ENCODE measurements at regions not wholly inside any gene's neighbourhood (a gene's known extent, or its start where the extent isn't known, plus 50 kb on each side); places are given as distances from the start of the nearest gene placed in this dataset.

- TF ChIP-seq, protein P1, sequence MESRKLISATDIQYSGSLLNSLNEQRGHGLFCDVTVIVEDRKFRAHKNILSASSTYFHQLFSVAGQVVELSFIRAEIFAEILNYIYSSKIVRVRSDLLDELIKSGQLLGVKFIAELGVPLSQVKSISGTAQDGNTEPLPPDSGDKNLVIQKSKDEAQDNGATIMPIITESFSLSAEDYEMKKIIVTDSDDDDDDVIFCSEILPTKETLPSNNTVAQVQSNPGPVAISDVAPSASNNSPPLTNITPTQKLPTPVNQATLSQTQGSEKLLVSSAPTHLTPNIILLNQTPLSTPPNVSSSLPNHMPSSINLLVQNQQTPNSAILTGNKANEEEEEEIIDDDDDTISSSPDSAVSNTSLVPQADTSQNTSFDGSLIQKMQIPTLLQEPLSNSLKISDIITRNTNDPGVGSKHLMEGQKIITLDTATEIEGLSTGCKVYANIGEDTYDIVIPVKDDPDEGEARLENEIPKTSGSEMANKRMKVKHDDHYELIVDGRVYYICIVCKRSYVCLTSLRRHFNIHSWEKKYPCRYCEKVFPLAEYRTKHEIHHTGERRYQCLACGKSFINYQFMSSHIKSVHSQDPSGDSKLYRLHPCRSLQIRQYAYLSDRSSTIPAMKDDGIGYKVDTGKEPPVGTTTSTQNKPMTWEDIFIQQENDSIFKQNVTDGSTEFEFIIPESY (IDR thresholded peaks at IDR 0.05; ENCODE audit: extremely low read depth, insufficient replicate concordance, low read length): no peak
- TF ChIP-seq EZH2 (IDR thresholded peaks at IDR 0.05) (no peak), TCF7L2 (IDR thresholded peaks at IDR 0.05; ENCODE audit: borderline replicate concordance, extremely low read depth, insufficient read depth, insufficient read length) (no peak)
Measured at GRCh38 chr1:170872663-170873062, 62.7 kb upstream of the MROH9 start (continued).

- ChIA-PET RAD21 (ENCODE audit: low non-redundant PET in 1 of 2, low total read pairs in 2 of 2, uncharacterized antibody in 2 of 2, unreplicated experiment in 2 of 2) (interaction anchor here in 1 of 2 experiments (0.6 kb wide), 1 partner anchor 1032 kb away, joined by 3 read pairs; no protein-coding TSS in a partner anchor), CTCF (no interaction called here), POLR2A (no interaction called here)
- Histone ChIP-seq H3K4me3 (replicated peaks in 1 of 2; ENCODE audit: low read depth in 1 of 2, low read length in 2 of 2) (no peak overlapping the region), H3K9ac (ENCODE audit: low read length) (no peak overlapping the region), H3K27me3 (ENCODE audit: insufficient read depth, low read length) (no peaks in the 10 kb centered on the region), H4K20me1 (ENCODE audit: insufficient read depth) (no peaks in the 10 kb centered on the region), H2AFZ (ENCODE audit: low read depth, low read length, poor library complexity, severe bottlenecking) (no peak overlapping the region), H3K4me2 (ENCODE audit: low read length) (no peak overlapping the region), H3K4me1 (ENCODE audit: control insufficient read depth in 1 of 2, insufficient read depth in 2 of 2, low read length in 2 of 2) (no peaks in the 10 kb centered on the region), H3K36me3 (ENCODE audit: control insufficient read depth in 1 of 2, insufficient read depth in 2 of 2, low read length in 2 of 2) (no peaks in the 10 kb centered on the region), H3K9me2 (ENCODE audit: insufficient read depth) (no peaks in the 10 kb centered on the region), H3K9me3 (ENCODE audit: control insufficient read depth in 1 of 2, insufficient read depth in 1 of 2, low read depth in 1 of 2, low read length in 2 of 2) (no peaks in the 10 kb centered on the region), H3K27ac (ENCODE audit: low read depth, low read length) (no peak overlapping the region), H3K79me2 (ENCODE audit: insufficient read depth, low read length) (no peaks in the 10 kb centered on the region)
- intact Hi-C loops (cut with micrococcal nuclease): no loop called here
- DNase-seq (ENCODE audit: low read depth, low spot score) (no peak), ATAC-seq (no peak)
- no TSS peak for BruUV-seq (replicated peaks)
- TF ChIP-seq MAX (IDR thresholded peaks at IDR 0.05) (no peak), SP1 (IDR thresholded peaks at IDR 0.05; ENCODE audit: low read depth) (no peak), POLR2A (IDR thresholded peaks at IDR 0.05; ENCODE audit: borderline replicate concordance, extremely low read depth, insufficient read depth, insufficient read length) (no peak), POLR2AphosphoS5 (IDR thresholded peaks at IDR 0.05; ENCODE audit: low read depth, low read length) (no peak), TCF7L2 (IDR thresholded peaks at IDR 0.05; ENCODE audit: borderline replicate concordance, extremely low read depth, insufficient read depth, insufficient read length) (no peak), CBX3 (IDR thresholded peaks at IDR 0.05; ENCODE audit: low read depth) (no peak), JUND (IDR thresholded peaks at IDR 0.05) (no peak), FOSL1 (IDR thresholded peaks at IDR 0.05; ENCODE audit: low read depth) (no peak), ZFX (IDR thresholded peaks at IDR 0.05) (no peak), CEBPB (IDR thresholded peaks at IDR 0.05; ENCODE audit: low read depth) (no peak), RAD21 (IDR thresholded peaks at IDR 0.05; ENCODE audit: low read depth) (no peak)
- TF ChIP-seq, protein P2, sequence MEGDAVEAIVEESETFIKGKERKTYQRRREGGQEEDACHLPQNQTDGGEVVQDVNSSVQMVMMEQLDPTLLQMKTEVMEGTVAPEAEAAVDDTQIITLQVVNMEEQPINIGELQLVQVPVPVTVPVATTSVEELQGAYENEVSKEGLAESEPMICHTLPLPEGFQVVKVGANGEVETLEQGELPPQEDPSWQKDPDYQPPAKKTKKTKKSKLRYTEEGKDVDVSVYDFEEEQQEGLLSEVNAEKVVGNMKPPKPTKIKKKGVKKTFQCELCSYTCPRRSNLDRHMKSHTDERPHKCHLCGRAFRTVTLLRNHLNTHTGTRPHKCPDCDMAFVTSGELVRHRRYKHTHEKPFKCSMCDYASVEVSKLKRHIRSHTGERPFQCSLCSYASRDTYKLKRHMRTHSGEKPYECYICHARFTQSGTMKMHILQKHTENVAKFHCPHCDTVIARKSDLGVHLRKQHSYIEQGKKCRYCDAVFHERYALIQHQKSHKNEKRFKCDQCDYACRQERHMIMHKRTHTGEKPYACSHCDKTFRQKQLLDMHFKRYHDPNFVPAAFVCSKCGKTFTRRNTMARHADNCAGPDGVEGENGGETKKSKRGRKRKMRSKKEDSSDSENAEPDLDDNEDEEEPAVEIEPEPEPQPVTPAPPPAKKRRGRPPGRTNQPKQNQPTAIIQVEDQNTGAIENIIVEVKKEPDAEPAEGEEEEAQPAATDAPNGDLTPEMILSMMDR (IDR thresholded peaks at IDR 0.05 in 2 of 3, conservative IDR thresholded peaks at IDR 0.05 in 1 of 3; ENCODE audit: borderline replicate concordance in 1 of 3, insufficient read depth in 1 of 3, low read depth in 2 of 3, low read length in 2 of 3): no peak
Measured at GRCh38 chr1:170874671-170875070, 60.7 kb upstream of the MROH9 start.
